HEK293 (cell line): ENCODE measurements at regions not wholly inside any gene's neighbourhood (a gene's known extent, or its start where the extent isn't known, plus 50 kb on each side); places are given as distances from the start of the nearest gene placed in this dataset.

ENCODE experiments used
- CTCF ChIA-PET: fragments of 350-600 bp; formaldehyde crosslinking; extraction: SDS; loops from one replicate; lab custom pipeline; 2021; ENCODE audit warnings: antibody characterized with exemption; lab: Yijun Ruan, JAX
- POLR2A ChIA-PET: fragments of 300-600 bp; formaldehyde crosslinking; extraction: SDS; loops from one replicate; lab custom pipeline; 2020; ENCODE audit warnings: antibody characterized with exemption, inconsistent platforms; lab: Yijun Ruan, JAX
- H3K27ac ChIP-seq: fragments of 200-500 bp; sonication (Bioruptor generic); 2 replicates; pipeline ENCODE4 v1.5.1; 2014; ENCODE audit warnings: low read depth, low read length, control low read depth, inconsistent platforms; ENCODE audit errors: extremely low read depth
- H3K36me3 ChIP-seq, 2 experiments: fragments of 200-500 bp in 1 of 2; sonication (Bioruptor generic) in 1 of 2; 1 replicate in 1 of 2; 2 replicates in 1 of 2; pipeline ENCODE4 v1.5.1; 2014 to 2017; ENCODE audit warnings: inconsistent platforms in 2 of 2, low read length in 2 of 2; ENCODE audit not compliant: control insufficient read depth in 2 of 2, insufficient read depth in 1 of 2
- H3K4me1 ChIP-seq: fragments of 200-500 bp; sonication (Bioruptor generic); 2 replicates; pipeline ENCODE4 v1.5.1; 2014; ENCODE audit warnings: mild to moderate bottlenecking, low read length, inconsistent platforms; ENCODE audit not compliant: control insufficient read depth, insufficient read depth
- H3K4me3 ChIP-seq: 2 replicates; pipeline ENCODE4 v1.5.1; 2011; ENCODE audit warnings: low read depth, mild to moderate bottlenecking, control low read depth, low read length, moderate library complexity
- H3K9me3 ChIP-seq: fragments of 200-500 bp; sonication (Bioruptor generic); 2 replicates; pipeline ENCODE4 v1.5.1; 2014; ENCODE audit warnings: low read depth, low read length, inconsistent platforms; ENCODE audit not compliant: control insufficient read depth, insufficient read depth
- ATF2 ChIP-seq: fragments of 450-650 bp; formaldehyde crosslinking; IDR thresholded peaks from 2 replicates; pipeline ENCODE4 v1.5.1; 2016; ENCODE audit warnings: missing biosample characterization, missing genetic modification characterization, low read depth
- ELK4 ChIP-seq: IDR thresholded peaks from 2 replicates; pipeline ENCODE4 v1.6.1; 2011; ENCODE audit warnings: mild to moderate bottlenecking, low read depth, low read length, borderline replicate concordance
- GFI1B ChIP-seq: fragments of 450-650 bp; formaldehyde crosslinking; IDR thresholded peaks from 2 replicates; pipeline ENCODE4 v1.5.1; 2016; ENCODE audit warnings: missing biosample characterization, missing genetic modification characterization
- HOXA7 ChIP-seq: sonication (generic); formaldehyde crosslinking; IDR thresholded peaks from 2 replicates; pipeline ENCODE4 v1.8.1; 2022; ENCODE audit warnings: missing genetic modification reagents, borderline replicate concordance
- RBAK ChIP-seq: fragments of 450-650 bp; formaldehyde crosslinking; IDR thresholded peaks from 2 replicates; pipeline ENCODE4 v1.5.1; 2016; ENCODE audit warnings: missing biosample characterization, missing genetic modification characterization
- SP2 ChIP-seq: fragments of 450-650 bp; formaldehyde crosslinking; IDR thresholded peaks from 2 replicates; pipeline ENCODE4 v1.5.1; 2016; ENCODE audit warnings: missing biosample characterization, missing genetic modification characterization
- ZIC2 ChIP-seq: fragments of 450-650 bp; formaldehyde crosslinking; IDR thresholded peaks from 2 replicates; pipeline ENCODE4 v1.5.1; 2016; ENCODE audit warnings: missing biosample characterization, missing genetic modification characterization
- ZNF121 ChIP-seq: fragments of 450-650 bp; formaldehyde crosslinking; IDR thresholded peaks from 2 replicates; pipeline ENCODE4 v1.5.1; 2016; ENCODE audit warnings: missing biosample characterization, missing genetic modification characterization
- ZNF155 ChIP-seq: fragments of 450-650 bp; formaldehyde crosslinking; IDR thresholded peaks from 2 replicates; pipeline ENCODE4 v1.5.1; 2016; ENCODE audit warnings: missing biosample characterization, missing genetic modification characterization
- ZNF169 ChIP-seq: fragments of 450-650 bp; formaldehyde crosslinking; IDR thresholded peaks from 2 replicates; pipeline ENCODE4 v1.5.1; 2016; ENCODE audit warnings: missing biosample characterization, missing genetic modification characterization
- ZNF26 ChIP-seq: fragments of 450-650 bp; formaldehyde crosslinking; IDR thresholded peaks from 2 replicates; pipeline ENCODE4 v1.5.1; 2016; ENCODE audit warnings: missing biosample characterization, missing genetic modification characterization
- ZNF302 ChIP-seq: fragments of 450-650 bp; formaldehyde crosslinking; IDR thresholded peaks from 2 replicates; pipeline ENCODE4 v1.5.1; 2016; ENCODE audit warnings: missing biosample characterization, missing genetic modification characterization, low read depth
- ZNF311 ChIP-seq: fragments of 450-650 bp; formaldehyde crosslinking; IDR thresholded peaks from 2 replicates; pipeline ENCODE4 v1.5.1; 2017; ENCODE audit warnings: missing biosample characterization, missing genetic modification characterization, borderline replicate concordance
- ZNF341 ChIP-seq: fragments of 450-650 bp; formaldehyde crosslinking; IDR thresholded peaks from 2 replicates; pipeline ENCODE4; 2016; ENCODE audit warnings: low read depth, missing biosample characterization, missing genetic modification characterization
- ZNF362 ChIP-seq: fragments of 450-650 bp; formaldehyde crosslinking; IDR thresholded peaks from 2 replicates; pipeline ENCODE4 v1.5.1; 2016; ENCODE audit warnings: missing biosample characterization, missing genetic modification characterization
- ZNF426 ChIP-seq: fragments of 450-650 bp; formaldehyde crosslinking; IDR thresholded peaks from 2 replicates; pipeline ENCODE4 v1.5.1; 2017; ENCODE audit warnings: missing biosample characterization, missing genetic modification characterization, mild to moderate bottlenecking, inconsistent platforms, moderate library complexity
- ZNF530 ChIP-seq: fragments of 450-650 bp; formaldehyde crosslinking; IDR thresholded peaks from 2 replicates; pipeline ENCODE4 v1.5.1; 2016; ENCODE audit warnings: low read depth, missing biosample characterization, missing genetic modification characterization
- ZNF561 ChIP-seq: fragments of 450-650 bp; IDR thresholded peaks from 2 replicates; pipeline ENCODE4 v1.5.1; 2018; ENCODE audit warnings: missing biosample characterization, missing genetic modification characterization, borderline replicate concordance
- ZNF639 ChIP-seq: fragments of 450-650 bp; formaldehyde crosslinking; IDR thresholded peaks from 2 replicates; pipeline ENCODE4 v1.5.1; 2016; ENCODE audit warnings: missing biosample characterization, missing genetic modification characterization
- ZNF660 ChIP-seq: fragments of 450-650 bp; IDR thresholded peaks from 2 replicates; pipeline ENCODE4 v1.5.1; 2018; ENCODE audit warnings: missing biosample characterization, mild to moderate bottlenecking, missing genetic modification characterization
- ZNF670 ChIP-seq: fragments of 450-650 bp; formaldehyde crosslinking; IDR thresholded peaks from 2 replicates; pipeline ENCODE4 v1.5.1; 2016; ENCODE audit warnings: missing biosample characterization, missing genetic modification characterization, low read depth
- ZNF692 ChIP-seq: fragments of 450-650 bp; formaldehyde crosslinking; IDR thresholded peaks from 2 replicates; pipeline ENCODE4 v1.5.1; 2016; ENCODE audit warnings: missing biosample characterization, missing genetic modification characterization
- ZNF776 ChIP-seq: fragments of 450-650 bp; formaldehyde crosslinking; IDR thresholded peaks from 2 replicates; pipeline ENCODE4 v1.5.0; 2017; ENCODE audit warnings: missing biosample characterization, missing genetic modification characterization, borderline replicate concordance
- ZNF837 ChIP-seq: fragments of 450-650 bp; formaldehyde crosslinking; IDR thresholded peaks from 2 replicates; pipeline ENCODE4 v1.5.1; 2016; ENCODE audit warnings: missing biosample characterization, missing genetic modification characterization
- ZSCAN23 ChIP-seq: fragments of 450-650 bp; formaldehyde crosslinking; IDR thresholded peaks from 2 replicates; pipeline ENCODE4 v1.5.1; 2016; ENCODE audit warnings: missing biosample characterization, missing genetic modification characterization

GRCh38 chr5:175133185-175133584, 310.8 kb downstream of the DRD1 start:
- CTCF ChIA-PET: no interaction called here
- Histone ChIP-seq H3K36me3 (no peaks in the 10 kb centered on the region), H3K4me1 (no peaks in the 10 kb centered on the region), H3K4me3 (no peak overlapping the region), H3K27ac (no peak overlapping the region)
- POLR2A ChIA-PET: no interaction called here
- no peak for TF ChIP-seq ZNF26 (tag by site-specific recombination)
- no peak for TF ChIP-seq ZNF660 (tag by site-specific recombination)
- TF ChIP-seq ZSCAN23 (tag by site-specific recombination): no peak
- TF ChIP-seq ZNF837 (tag by site-specific recombination): no peak
- TF ChIP-seq ZNF670: no peak
- TF ChIP-seq ZNF169 (tag by site-specific recombination): no peak
- TF ChIP-seq ZNF362: no peak
- TF ChIP-seq ZNF692 (tag by site-specific recombination): no peak
- no peak for TF ChIP-seq ZNF311 (tag by site-specific recombination)
- TF ChIP-seq ZNF155 (tag by site-specific recombination): no peak
- TF ChIP-seq ATF2 (tag by site-specific recombination): no peak
- no peak for TF ChIP-seq RBAK
- no peak for TF ChIP-seq ZNF776 (tag by site-specific recombination)
- no peak for TF ChIP-seq ZNF530 (tag by site-specific recombination)
- no peak for TF ChIP-seq ZNF561 (tag by site-specific recombination)
- no peak for TF ChIP-seq ZNF639
- TF ChIP-seq, all 188 proteins: peak for 0
- no peaks in the 10 kb centered on the region for H3K9me3 ChIP-seq

GRCh38 chr5:175131432-175131831, 312.6 kb downstream of the DRD1 start:
- CTCF ChIA-PET: interaction anchor here (0.7 to 1.2 kb wide), 2 partner anchors 10 to 253 kb away, joined by 3 to 9 read pairs; no protein-coding TSS in a partner anchor
- TF ChIP-seq ELK4 (no peak), ZIC2 (no peak), HOXA7 (CRISPR knock-in tag) (no peak), GFI1B (tag by site-specific recombination) (no peak), ATF2 (tag by site-specific recombination) (no peak), ZNF426 (tag by site-specific recombination) (no peak), SP2 (tag by site-specific recombination) (no peak), ZNF121 (tag by site-specific recombination) (no peak), ZNF302 (tag by site-specific recombination) (no peak), ZNF341 (tag by site-specific recombination) (no peak)

More at GRCh38 chr5:175131432-175131831, 312.6 kb downstream of the DRD1 start:
- POLR2A ChIA-PET: no interaction called here
- Histone ChIP-seq H3K36me3 (no peaks in the 10 kb centered on the region), H3K27ac (no peak overlapping the region), H3K9me3 (no peaks in the 10 kb centered on the region), H3K4me3 (no peak overlapping the region), H3K4me1 (no peaks in the 10 kb centered on the region)
